ENCODE measurements at regions not wholly inside any gene's neighbourhood (a gene's known extent, or its start where the extent isn't known, plus 50 kb on each side); places are given as distances from the start of the nearest gene placed in this dataset.

DNA sequence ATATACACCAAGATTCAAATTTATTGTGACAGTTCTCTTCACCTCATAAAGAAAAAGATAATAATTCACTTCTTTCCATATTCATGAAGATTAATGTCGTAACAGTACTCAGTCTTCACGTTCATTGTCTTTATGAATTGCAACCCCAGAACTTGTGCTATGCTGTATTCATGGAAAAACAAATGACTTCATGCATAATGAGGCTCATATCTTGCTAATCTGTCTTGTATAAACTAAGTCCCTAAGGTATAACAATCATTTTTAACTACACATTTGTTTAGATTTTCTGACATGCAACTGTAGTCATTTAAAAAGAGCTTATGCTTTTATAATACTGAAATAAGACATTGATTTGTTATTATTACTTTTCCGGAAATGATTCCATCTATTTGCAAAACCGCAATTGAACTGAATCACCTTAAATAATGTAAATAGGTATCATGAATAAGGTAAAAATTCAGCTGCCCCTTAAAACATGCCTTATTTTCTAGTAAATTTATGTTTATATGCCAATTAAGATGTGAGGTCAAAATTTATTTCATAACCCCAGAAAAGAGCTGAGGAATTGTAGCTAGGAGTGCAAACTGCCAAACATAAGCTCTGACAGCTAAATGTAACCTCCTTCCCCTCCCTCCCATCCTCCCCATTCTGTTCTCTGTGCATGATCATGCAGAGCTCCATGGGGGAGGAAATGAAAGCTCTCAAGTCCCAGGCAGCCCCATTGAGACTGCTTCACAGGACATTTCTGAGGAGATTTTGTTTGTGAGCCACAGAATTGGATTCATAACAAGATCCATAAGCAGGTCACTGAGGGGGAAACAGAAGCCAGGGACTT is 301.6 kb downstream of the ATP23 start:
- H3K27ac ChIP-seq (ENCODE audit: low read length), result no peak overlapping the region
- no peaks in the 10 kb centered on the region for H3K4me1 ChIP-seq (ENCODE audit: insufficient read depth, low read length)
- H3K9me3 ChIP-seq (ENCODE audit: insufficient read depth, low read length, severe bottlenecking), result no peaks in the 10 kb centered on the region
- H2AFZ ChIP-seq (ENCODE audit: low read depth, low read length), result no peak overlapping the region
- no peak overlapping the region for H3K9ac ChIP-seq (ENCODE audit: low read depth, low read length)
- no peak for ATAC-seq (ENCODE audit: insufficient read depth, low read depth)
- H4K20me1 ChIP-seq (ENCODE audit: insufficient read depth, low read length), result no peaks in the 10 kb centered on the region
- TF ChIP-seq, protein P1, sequence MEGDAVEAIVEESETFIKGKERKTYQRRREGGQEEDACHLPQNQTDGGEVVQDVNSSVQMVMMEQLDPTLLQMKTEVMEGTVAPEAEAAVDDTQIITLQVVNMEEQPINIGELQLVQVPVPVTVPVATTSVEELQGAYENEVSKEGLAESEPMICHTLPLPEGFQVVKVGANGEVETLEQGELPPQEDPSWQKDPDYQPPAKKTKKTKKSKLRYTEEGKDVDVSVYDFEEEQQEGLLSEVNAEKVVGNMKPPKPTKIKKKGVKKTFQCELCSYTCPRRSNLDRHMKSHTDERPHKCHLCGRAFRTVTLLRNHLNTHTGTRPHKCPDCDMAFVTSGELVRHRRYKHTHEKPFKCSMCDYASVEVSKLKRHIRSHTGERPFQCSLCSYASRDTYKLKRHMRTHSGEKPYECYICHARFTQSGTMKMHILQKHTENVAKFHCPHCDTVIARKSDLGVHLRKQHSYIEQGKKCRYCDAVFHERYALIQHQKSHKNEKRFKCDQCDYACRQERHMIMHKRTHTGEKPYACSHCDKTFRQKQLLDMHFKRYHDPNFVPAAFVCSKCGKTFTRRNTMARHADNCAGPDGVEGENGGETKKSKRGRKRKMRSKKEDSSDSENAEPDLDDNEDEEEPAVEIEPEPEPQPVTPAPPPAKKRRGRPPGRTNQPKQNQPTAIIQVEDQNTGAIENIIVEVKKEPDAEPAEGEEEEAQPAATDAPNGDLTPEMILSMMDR (IDR thresholded peaks at IDR 0.05; ENCODE audit: borderline replicate concordance, extremely low read depth, low read length, poor library complexity, severe bottlenecking), result no peak
- H3K27me3 ChIP-seq (ENCODE audit: insufficient read depth, low read length, poor library complexity), result no peaks in the 10 kb centered on the region
- no peaks in the 10 kb centered on the region for H3K36me3 ChIP-seq (ENCODE audit: insufficient read depth, low read length)
- no peak overlapping the region for H3K4me3 ChIP-seq (ENCODE audit: low read depth in 1 of 2, low read length in 2 of 2)
- no peak overlapping the region for H3K4me2 ChIP-seq (ENCODE audit: insufficient read depth, low read length)
- H3K79me2 ChIP-seq (ENCODE audit: insufficient read depth, low read length), result no peaks in the 10 kb centered on the region
- DNase-seq, result no peak

DNA sequence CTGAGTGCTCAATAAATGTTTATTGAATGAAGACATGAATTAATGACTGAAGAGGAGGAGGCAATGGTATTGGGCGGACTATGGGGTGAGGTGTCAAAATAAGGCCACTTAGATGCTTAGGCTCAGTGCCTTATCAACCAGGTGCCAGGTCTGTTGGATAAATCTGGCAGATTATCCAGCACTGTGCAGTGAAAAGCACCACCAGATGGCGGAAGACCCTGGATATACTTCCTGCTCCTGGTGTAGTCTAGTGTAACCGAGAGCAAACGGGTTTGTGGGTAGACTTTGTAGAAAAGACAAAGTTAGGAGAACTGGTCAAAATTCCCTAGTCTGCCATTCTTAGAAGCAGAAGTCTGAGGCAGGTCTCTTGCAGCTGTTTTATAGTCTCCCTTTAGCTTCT is 306.3 kb downstream of the ATP23 start:
- no peak overlapping the region for H2AFZ ChIP-seq (ENCODE audit: low read depth, low read length)
- no peak for TF ChIP-seq EZH2 (IDR thresholded peaks at IDR 0.05; ENCODE audit: borderline replicate concordance, low read depth, low read length, severe bottlenecking)
- TF ChIP-seq, protein P1 (IDR thresholded peaks at IDR 0.05; ENCODE audit: borderline replicate concordance, extremely low read depth, low read length, poor library complexity, severe bottlenecking), result peak; percentile 26
- no peak overlapping the region for H3K4me2 ChIP-seq (ENCODE audit: insufficient read depth, low read length)
- ATAC-seq (ENCODE audit: insufficient read depth, low read depth), result no peak
- no peaks in the 10 kb centered on the region for H3K79me2 ChIP-seq (ENCODE audit: insufficient read depth, low read length)
- no peaks in the 10 kb centered on the region for H3K36me3 ChIP-seq (ENCODE audit: insufficient read depth, low read length)
- H3K9me3 ChIP-seq (ENCODE audit: insufficient read depth, low read length, severe bottlenecking), result no peaks in the 10 kb centered on the region
- no peaks in the 10 kb centered on the region for H4K20me1 ChIP-seq (ENCODE audit: insufficient read depth, low read length)
- H3K4me3 ChIP-seq (ENCODE audit: low read depth in 1 of 2, low read length in 2 of 2), result no peak overlapping the region
- H3K27ac ChIP-seq (ENCODE audit: low read length), result no peak overlapping the region
- DNase-seq, result no peak
- H3K27me3 ChIP-seq (ENCODE audit: insufficient read depth, low read length, poor library complexity), result no peaks in the 10 kb centered on the region
- no peaks in the 10 kb centered on the region for H3K4me1 ChIP-seq (ENCODE audit: insufficient read depth, low read length)
- H3K9ac ChIP-seq (ENCODE audit: low read depth, low read length), result no peak overlapping the region

DNA sequence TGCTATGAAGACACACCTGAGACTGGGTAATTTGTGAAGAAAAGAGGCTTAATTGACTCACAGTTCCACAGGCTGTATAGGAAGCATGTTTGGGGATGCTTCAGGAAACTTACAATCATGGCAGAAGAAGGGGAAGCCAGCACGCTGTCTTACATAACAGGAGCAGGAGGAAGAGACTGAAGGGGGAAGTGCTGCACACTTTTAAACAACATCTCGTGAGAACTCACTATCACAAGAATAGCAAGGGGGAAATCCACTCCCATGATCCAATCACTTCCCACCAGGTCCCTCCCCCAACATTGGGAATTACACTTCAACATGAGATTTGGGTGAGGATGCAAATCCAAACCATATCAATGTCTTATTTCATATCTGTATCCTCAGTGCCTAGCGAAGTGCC is 307.2 kb downstream of the ATP23 start:
- Histone ChIP-seq H2AFZ (ENCODE audit: low read depth, low read length) (no peak overlapping the region), H3K36me3 (ENCODE audit: insufficient read depth, low read length) (no peaks in the 10 kb centered on the region), H3K79me2 (ENCODE audit: insufficient read depth, low read length) (no peaks in the 10 kb centered on the region), H3K27me3 (ENCODE audit: insufficient read depth, low read length, poor library complexity) (no peaks in the 10 kb centered on the region), H3K4me3 (ENCODE audit: low read depth in 1 of 2, low read length in 2 of 2) (no peak overlapping the region), H3K4me1 (ENCODE audit: insufficient read depth, low read length) (no peaks in the 10 kb centered on the region), H3K9ac (ENCODE audit: low read depth, low read length) (no peak overlapping the region), H3K9me3 (ENCODE audit: insufficient read depth, low read length, severe bottlenecking) (no peaks in the 10 kb centered on the region), H3K4me2 (ENCODE audit: insufficient read depth, low read length) (no peak overlapping the region), H4K20me1 (ENCODE audit: insufficient read depth, low read length) (no peaks in the 10 kb centered on the region), H3K27ac (ENCODE audit: low read length) (no peak overlapping the region)
- ATAC-seq (ENCODE audit: insufficient read depth, low read depth), result no peak
- TF ChIP-seq EZH2 (IDR thresholded peaks at IDR 0.05; ENCODE audit: borderline replicate concordance, low read depth, low read length, severe bottlenecking), result no peak
- TF ChIP-seq, protein P1 (IDR thresholded peaks at IDR 0.05; ENCODE audit: borderline replicate concordance, extremely low read depth, low read length, poor library complexity, severe bottlenecking), result no peak
- no peak for DNase-seq
